CD1c-positive myeloid dendritic cell (primary cell): ENCODE measurements at regions not wholly inside any gene's neighbourhood (a gene's known extent, or its start where the extent isn't known, plus 50 kb on each side); places are given as distances from the start of the nearest gene placed in this dataset.

Experiments used
- DNase-seq: peaks from one replicate; pipeline ENCODE4 v3.0.0-alpha.2; 2016; ENCODE audit errors: extremely low spot score

- DNase-seq, result no peak
Measured at GRCh38 chr22:48715511-48715910, 1112.2 kb downstream of the BRD1 start.

DNA sequence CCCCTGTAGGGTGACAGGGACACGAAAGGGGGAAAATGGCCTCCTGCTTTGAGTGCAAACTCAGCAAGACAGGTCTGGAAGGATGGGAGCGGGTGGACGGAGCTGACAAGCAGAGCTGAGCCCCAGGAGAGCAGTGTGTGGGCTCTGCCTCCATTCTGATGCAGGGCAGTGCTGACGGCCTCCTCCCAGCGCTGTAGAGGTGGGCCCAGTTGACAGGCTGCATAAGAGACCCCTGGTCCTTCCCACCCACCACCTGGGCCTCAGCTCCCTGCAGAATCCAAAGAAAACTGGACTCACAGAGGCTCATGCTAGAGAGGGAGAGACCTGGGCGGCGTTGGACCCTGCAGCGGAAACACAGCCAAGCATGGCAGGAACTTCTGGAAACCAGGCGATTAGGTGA, 1113.4 kb downstream of the BRD1 start:
- DNase-seq, result no peak

- DNase-seq, result no peak
Measured at GRCh38 chr22:48713272-48714205, 1114.1 kb downstream of the BRD1 start.

GRCh38 chr22:48712558-48713271, 1115.0 kb downstream of the BRD1 start:
- DNase-seq, result no peak

DNA sequence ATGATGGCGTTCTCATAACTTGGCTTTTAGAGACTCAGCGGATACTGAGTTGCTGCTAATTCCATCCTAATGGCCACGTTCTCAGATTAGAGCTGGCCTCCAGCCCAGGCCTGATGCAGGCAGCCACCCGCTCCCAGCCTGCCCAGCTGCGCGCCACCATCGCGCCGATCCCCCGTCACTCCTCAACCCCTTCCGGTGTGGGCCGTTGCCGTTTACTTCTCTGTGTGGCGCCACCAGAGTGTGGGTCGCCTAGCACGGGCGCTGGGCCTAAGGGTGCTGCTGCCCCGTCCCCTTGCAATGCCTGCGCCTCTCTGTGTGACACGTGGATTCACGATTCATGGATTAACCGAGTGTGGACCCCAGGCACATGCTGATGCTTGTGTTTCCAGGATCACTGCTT, 1116.0 kb downstream of the BRD1 start:
- DNase-seq, result no peak

- DNase-seq, result no peak
Measured at GRCh38 chr22:48711031-48711431, 1116.6 kb downstream of the BRD1 start.

- DNase-seq, result no peak
Measured at GRCh38 chr22:48710410-48710809, 1117.3 kb downstream of the BRD1 start.

- DNase-seq, result no peak
Measured at GRCh38 chr22:48709976-48710375, 1117.7 kb downstream of the BRD1 start.

DNA sequence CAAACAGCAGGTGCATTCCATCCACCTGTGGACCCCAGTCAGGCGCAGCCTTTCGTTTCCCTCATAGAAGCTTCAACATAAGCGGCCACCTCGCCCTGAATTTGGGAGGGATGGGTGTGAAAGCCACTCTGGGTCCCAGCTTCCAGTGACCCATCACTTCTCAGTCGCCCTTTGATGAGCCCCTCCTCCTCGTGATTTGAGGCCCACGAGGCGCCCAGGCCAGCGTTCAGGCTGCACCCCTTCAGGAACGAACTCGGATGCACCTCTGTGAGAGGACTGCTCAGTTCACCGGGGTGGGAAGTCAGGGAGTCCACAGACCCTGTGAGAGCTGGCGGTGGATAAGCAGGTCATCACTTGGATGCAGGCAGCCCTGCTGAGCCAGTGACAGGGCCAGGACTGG, 1118.2 kb downstream of the BRD1 start:
- DNase-seq, result no peak

GRCh38 chr22:48708558-48709245, 1119.0 kb downstream of the BRD1 start:
- no peak for DNase-seq

DNA sequence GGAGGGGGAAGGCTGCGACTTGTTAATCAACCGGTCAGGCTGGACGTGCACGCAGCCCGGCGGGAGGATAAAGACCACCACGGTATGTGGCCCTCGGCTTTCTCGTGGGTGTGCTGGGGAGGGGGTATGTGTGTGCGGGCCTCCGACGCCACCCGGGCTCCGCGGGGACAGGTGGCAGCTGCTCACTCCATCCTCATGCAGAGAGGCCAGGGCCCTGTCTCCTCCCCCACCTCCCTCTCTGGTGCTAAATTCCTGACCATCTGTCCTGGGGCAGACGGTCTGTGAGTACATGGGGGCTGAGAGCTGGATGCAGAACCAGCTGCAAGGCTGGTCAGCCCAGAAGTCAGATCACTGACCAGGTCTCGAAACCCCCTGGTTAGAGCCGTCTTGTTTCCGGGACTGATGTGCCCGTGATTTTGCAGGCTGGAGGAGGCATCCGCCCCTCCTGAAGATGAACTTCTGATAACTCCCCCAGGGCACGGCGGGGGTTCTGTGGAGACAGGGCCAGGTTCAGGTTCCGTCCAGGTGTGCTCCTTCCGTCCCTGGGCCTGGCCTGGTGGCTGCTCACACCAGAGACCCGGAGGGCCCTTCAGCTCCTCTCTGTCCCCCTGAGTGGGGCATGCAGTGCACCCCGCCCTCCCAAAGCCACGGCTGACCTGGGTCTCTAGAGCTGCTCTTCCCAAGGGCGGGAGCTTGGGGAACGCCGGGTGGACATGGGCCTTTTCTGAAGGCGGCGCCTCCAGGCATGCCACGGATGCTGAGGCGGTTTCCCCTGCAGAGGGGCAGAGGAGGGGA, 1119.7 kb downstream of the BRD1 start:
- DNase-seq, result no peak

DNA sequence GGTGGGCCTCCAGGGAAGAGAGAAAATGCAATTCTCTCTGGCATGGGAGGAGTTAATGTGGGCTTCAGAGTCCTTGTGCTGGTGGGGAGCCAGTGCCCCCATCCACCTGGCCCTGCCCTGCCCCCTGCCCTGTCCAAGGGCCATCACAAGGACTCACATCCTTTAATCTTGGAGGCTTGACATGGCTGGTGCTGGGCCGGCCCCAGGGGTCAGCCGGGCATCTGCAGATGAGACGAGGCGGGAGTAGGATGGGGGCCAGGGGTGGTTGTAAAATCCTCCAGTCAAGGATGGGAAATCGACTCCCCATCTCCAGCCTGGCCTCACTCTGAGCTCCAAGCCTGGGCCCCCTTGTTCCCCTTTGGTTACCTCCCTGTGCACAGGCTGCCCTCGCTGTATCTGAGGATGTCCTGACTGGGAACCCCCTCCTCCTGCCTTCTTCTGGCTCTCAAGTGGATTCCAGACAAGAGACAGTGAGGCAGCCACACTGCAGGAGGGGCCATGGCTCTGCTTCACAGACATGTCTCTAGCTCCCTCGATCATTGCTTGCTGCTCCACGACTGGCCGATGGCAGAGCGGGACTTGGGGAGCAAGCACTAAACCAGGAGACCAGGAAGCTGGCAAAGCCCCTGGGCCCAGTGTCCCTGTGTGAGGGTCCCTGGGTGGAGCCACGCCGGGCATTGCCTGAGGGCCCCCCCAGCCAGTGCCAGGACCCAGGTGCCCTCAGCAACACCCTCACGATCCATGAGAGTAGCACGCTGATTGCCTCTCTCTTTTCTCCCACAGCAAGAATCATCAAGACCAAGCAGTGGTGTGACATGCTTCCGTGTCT, 1120.5 kb downstream of the BRD1 start:
- DNase-seq, result no peak

- no peak for DNase-seq
Measured at GRCh38 chr22:48705917-48706605, 1121.6 kb downstream of the BRD1 start.

DNA sequence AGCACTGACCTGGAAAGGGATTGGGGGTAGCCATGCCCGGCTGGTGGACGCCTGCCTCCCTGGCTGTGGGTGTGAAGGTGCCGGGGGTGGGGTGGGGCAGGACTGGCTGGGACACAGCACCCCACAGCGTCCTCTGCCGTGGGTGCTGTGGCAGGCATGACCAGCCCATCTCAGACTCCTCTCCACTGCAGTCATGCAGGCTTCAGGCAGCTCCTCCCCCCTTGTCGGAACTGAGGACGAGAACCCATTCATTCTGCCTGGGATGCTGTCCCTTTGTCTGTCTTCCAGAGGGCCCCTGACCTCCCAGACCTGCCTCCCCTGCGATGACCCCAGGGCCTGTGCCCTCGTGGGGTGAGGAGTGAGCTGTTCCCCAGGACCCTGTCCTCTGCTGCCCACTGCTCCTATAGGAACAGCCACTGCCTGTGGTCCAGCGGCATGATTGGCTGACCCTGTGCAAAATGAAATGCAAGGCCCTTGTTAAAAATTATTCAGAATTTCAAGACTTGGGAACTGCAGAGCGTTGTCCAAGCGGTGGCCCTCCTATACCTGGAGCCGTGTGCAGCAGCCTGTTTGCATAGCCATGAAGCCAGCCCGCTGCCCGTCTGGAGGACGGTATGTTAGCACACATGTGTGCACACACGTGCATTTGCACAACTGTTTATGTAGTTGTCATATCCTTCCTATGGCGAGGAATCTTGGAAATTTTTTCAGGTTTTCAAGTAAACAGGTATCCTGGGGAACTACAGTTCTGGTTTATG, 1122.3 kb downstream of the BRD1 start:
- no peak for DNase-seq

- no peak for DNase-seq
Measured at GRCh38 chr22:48704335-48704734, 1123.3 kb downstream of the BRD1 start.

DNA sequence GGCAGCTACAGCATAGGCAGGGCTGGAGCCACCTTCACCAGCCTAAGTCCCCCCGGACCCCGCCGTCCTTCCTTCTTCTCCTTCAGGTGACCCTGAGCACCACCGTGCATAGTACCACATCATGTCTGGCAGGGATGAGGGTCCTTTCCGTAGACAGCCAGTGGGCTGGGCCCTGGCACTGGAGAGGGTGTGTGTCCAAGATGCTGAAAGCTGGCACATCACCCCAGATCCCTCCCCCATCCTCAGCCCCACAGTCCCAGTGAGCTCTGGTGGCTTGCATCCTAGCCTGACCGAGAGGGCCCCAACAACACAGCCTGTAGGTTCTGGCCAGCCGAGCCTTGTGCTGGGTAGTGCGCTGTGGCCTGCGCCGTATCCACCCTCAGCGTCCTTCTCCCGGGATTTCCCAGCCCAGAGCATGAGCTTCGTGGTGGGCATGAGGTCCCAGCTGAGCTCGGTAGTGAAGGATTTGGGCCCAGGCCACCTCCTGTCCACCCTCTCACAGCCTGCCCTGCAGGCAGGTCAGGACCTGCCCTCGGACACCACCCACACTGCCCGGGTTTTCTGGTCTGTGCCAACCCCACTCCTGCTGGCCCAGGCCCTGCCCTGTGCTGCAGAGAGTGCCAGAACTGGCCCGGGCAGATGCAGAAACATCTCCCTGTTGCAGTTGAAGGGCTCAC, 1124.3 kb downstream of the BRD1 start:
- no peak for DNase-seq

GRCh38 chr22:48702573-48703264, 1125.0 kb downstream of the BRD1 start:
- no peak for DNase-seq
